ENCODE measurements at regions not wholly inside any gene's neighbourhood (a gene's known extent, or its start where the extent isn't known, plus 50 kb on each side); places are given as distances from the start of the nearest gene placed in this dataset.
"Not testable (repeated sequence)": the region's sequence is repeated elsewhere in the genome, so short reads cannot be mapped to it uniquely, and the experiment has no call there.

DNA sequence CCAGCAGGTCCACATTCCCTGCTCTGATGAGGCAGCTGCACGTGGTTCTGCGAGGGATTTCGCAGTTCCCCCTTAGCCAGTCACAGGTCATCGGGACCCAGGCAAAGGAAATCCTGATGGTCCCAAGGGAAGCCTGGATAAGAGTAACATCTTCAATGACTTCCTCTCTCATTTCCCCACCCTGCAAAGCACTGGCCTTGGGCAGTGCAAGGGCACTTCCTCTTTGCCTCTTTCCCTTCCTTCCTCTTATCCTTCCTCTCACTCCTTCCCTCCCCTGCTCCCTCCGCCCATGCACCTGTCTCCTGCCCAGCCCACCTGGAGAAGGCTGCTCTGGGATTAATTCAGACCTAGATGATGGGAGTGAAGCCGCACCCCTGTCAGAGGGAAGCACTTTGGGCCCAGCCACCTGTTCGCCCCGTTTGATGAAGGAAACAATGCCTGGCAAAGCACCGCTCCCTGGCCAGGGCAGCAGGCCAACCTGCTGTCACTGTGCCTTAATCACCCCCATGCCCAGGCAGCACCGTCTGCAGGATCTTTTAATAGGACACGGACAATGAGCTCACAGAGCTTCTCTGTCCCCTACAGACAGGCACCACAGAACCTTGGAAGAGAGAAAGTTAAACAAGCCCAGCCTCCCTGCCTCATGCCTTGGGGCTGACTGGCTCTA is 113.5 kb upstream of the PABPC3 start:
- no peak for TF ChIP-seq POLR2A (IDR thresholded peaks at IDR 0.05; ENCODE audit: low read depth, low read length)
- no peak for TF ChIP-seq POLR2AphosphoS5 (IDR thresholded peaks at IDR 0.05; ENCODE audit: low read depth, low read length)
- no peak for TF ChIP-seq TAF1 (IDR thresholded peaks at IDR 0.05; ENCODE audit: borderline replicate concordance, low read depth, low read length)
- DNase-seq (ENCODE audit: insufficient read length) (no peak), FAIRE-seq (no peak)

GRCh38 chr13:24983094-24983493 is 112.8 kb upstream of the PABPC3 start:
- no peak for DNase-seq (ENCODE audit: insufficient read length)
- no peak for FAIRE-seq

DNA sequence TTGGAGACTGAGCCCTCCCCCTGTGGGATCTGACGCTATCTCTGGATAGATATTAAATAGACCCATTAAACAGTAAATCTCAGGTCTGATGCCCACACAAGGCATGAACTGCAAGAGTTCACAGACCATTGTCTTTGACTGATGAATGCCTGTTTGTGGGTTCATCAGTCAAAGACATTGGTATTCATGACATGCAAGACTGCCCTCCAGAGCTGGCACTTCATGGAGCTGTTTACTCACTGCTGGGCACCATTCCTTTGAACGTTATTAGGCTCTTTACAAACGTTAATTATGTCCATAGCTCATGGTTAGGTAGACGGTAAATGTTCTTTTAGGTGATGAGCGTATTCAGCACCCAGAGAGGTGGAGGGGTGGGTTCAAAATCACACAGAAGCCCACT is 111.8 kb upstream of the PABPC3 start:
- FAIRE-seq: no peak
- DNase-seq (ENCODE audit: insufficient read length): no peak
- TF ChIP-seq POLR2AphosphoS5 (IDR thresholded peaks at IDR 0.05; ENCODE audit: low read depth, low read length): no peak
- no peak for TF ChIP-seq TAF1 (IDR thresholded peaks at IDR 0.05; ENCODE audit: borderline replicate concordance, low read depth, low read length)
- TF ChIP-seq POLR2A (IDR thresholded peaks at IDR 0.05; ENCODE audit: low read depth, low read length): no peak

More at GRCh38 chr13:24983094-24983493, 112.8 kb upstream of the PABPC3 start:
- no peak for TF ChIP-seq POLR2A (IDR thresholded peaks at IDR 0.05; ENCODE audit: low read depth, low read length)
- TF ChIP-seq POLR2AphosphoS5 (IDR thresholded peaks at IDR 0.05; ENCODE audit: low read depth, low read length): no peak
- no peak for TF ChIP-seq TAF1 (IDR thresholded peaks at IDR 0.05; ENCODE audit: borderline replicate concordance, low read depth, low read length)

DNA sequence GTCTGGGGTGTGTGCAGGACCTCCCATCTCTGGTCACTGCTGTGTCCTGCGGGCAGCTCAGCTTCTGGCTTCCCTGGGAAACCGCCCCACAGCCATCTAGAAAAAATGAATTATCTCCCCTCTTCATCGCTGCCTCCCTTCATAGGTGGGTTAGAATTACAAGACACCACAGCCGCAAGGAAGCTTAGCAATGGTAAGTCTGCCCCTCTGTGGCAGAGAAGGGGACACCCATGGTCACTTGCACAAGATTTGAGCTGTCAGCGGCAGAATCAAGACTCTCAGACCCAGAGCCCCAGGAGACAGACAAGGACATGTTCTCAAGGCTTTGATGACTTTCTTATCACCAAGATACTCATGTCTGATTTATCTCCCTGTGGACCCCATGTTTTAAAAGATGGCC is 110.8 kb upstream of the PABPC3 start:
- TF ChIP-seq TAF1 (IDR thresholded peaks at IDR 0.05; ENCODE audit: borderline replicate concordance, low read depth, low read length): no peak
- TF ChIP-seq POLR2AphosphoS5 (IDR thresholded peaks at IDR 0.05; ENCODE audit: low read depth, low read length): no peak
- TF ChIP-seq POLR2A (IDR thresholded peaks at IDR 0.05; ENCODE audit: low read depth, low read length): no peak
- DNase-seq (ENCODE audit: insufficient read length): no peak
- FAIRE-seq: no peak

DNA sequence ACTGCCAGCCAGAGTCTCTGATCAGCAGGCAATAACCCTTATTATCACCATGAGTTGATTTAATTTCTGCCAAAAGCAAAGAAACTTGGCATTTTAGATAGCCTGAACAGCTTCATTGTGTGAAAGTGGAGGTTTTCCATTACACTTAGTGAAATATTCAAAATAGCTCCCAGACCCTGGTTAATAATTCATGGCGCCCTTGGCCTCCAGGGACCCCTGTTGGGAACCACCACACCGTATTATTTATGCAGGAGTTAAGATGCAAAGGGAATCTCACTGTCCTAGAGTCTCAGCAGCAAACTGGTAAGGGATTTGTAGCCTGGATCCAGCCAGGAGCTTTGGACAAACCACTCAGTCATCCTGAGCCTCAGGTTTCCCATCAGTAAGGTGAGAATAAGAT is 110.0 kb upstream of the PABPC3 start:
- FAIRE-seq (no peak), DNase-seq (ENCODE audit: insufficient read length) (no peak)
- TF ChIP-seq POLR2A (IDR thresholded peaks at IDR 0.05; ENCODE audit: low read depth, low read length) (no peak), TAF1 (IDR thresholded peaks at IDR 0.05; ENCODE audit: borderline replicate concordance, low read depth, low read length) (no peak), POLR2AphosphoS5 (IDR thresholded peaks at IDR 0.05; ENCODE audit: low read depth, low read length) (no peak)

- TF ChIP-seq POLR2AphosphoS5 (IDR thresholded peaks at IDR 0.05; ENCODE audit: low read depth, low read length) (no peak), POLR2A (IDR thresholded peaks at IDR 0.05; ENCODE audit: low read depth, low read length) (no peak), TAF1 (IDR thresholded peaks at IDR 0.05; ENCODE audit: borderline replicate concordance, low read depth, low read length) (no peak)
- no peak for DNase-seq (ENCODE audit: insufficient read length)
- FAIRE-seq: no peak
Measured at GRCh38 chr13:24986826-24987225, 109.1 kb upstream of the PABPC3 start.

GRCh38 chr13:24989959-24990358 is 106.0 kb upstream of the PABPC3 start:
- FAIRE-seq; DNase-seq (ENCODE audit: insufficient read length): not testable (repeated sequence)

DNA sequence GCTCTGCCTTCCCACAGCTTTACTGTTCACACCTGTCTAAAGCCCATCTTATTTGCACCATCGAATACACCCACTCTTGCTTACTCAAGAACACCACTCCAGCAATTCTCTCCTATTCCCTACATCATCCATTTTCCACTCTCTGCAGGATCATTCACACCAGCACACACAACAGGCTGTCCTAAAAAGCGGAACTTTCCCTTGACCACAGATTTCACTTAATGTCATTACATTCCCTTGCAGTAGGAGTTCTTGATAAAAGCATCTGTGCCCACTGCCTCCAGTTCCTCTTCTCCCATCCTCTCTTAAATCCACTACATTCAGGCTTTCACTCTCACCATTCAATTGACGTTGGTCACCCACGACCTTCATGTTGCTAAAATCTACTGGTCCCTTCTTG is 103.0 kb upstream of the PABPC3 start:
- FAIRE-seq; DNase-seq (ENCODE audit: insufficient read length): not testable (repeated sequence)

- peak; percentile 80 for FAIRE-seq
Measured at GRCh38 chr13:24995225-24995804, 100.6 kb upstream of the PABPC3 start.

GRCh38 chr13:24997367-24997967 is 98.5 kb upstream of the PABPC3 start:
- DNase-seq (ENCODE audit: insufficient read length): no peak
- TF ChIP-seq POLR2AphosphoS5 (IDR thresholded peaks at IDR 0.05; ENCODE audit: low read depth, low read length): no peak
- TF ChIP-seq TAF1 (IDR thresholded peaks at IDR 0.05; ENCODE audit: borderline replicate concordance, low read depth, low read length): no peak
- no peak for TF ChIP-seq POLR2A (IDR thresholded peaks at IDR 0.05; ENCODE audit: low read depth, low read length)
- FAIRE-seq: peak; percentile 82

More at GRCh38 chr13:24995225-24995804, 100.6 kb upstream of the PABPC3 start:
- peak; percentile 39 for DNase-seq (ENCODE audit: insufficient read length)
- TF ChIP-seq POLR2A (IDR thresholded peaks at IDR 0.05; ENCODE audit: low read depth, low read length) (no peak), POLR2AphosphoS5 (IDR thresholded peaks at IDR 0.05; ENCODE audit: low read depth, low read length) (no peak), TAF1 (IDR thresholded peaks at IDR 0.05; ENCODE audit: borderline replicate concordance, low read depth, low read length) (no peak)

GRCh38 chr13:24998433-24998832 is 97.5 kb upstream of the PABPC3 start:
- FAIRE-seq (no peak), DNase-seq (ENCODE audit: insufficient read length) (no peak)
- TF ChIP-seq POLR2AphosphoS5 (IDR thresholded peaks at IDR 0.05; ENCODE audit: low read depth, low read length): no peak

GRCh38 chr13:25001476-25002206 is 94.3 kb upstream of the PABPC3 start:
- DNase-seq (ENCODE audit: insufficient read length): no peak
- FAIRE-seq: no peak
- no peak for TF ChIP-seq POLR2AphosphoS5 (IDR thresholded peaks at IDR 0.05; ENCODE audit: low read depth, low read length)
- no peak for TF ChIP-seq TAF1 (IDR thresholded peaks at IDR 0.05; ENCODE audit: borderline replicate concordance, low read depth, low read length)
- TF ChIP-seq POLR2A (IDR thresholded peaks at IDR 0.05; ENCODE audit: low read depth, low read length): no peak

DNA sequence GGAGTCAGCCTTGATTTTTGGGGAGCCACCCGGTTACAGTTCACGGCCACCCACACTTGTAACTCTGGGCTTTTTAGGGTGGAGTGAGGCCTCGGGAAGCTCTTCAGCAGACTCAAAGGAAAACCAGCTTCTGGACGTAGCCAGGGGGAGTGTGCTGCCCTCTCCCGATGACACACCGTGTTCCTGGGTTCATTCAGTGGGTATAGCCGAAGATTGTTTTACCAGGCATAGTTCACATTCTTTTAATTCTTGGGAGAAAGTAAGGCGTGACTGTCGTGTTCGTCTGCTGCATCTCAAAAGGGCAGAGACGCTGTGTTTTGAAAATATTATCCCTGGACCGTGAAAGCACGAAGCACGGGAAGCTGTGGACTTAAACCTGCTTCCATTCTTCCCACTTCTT is 93.6 kb upstream of the PABPC3 start:
- FAIRE-seq; DNase-seq (ENCODE audit: insufficient read length): not testable (repeated sequence)

- peak; percentile 62 for FAIRE-seq
- DNase-seq (ENCODE audit: insufficient read length): not testable (repeated sequence)
Measured at GRCh38 chr13:25004489-25004888, 91.4 kb upstream of the PABPC3 start.

DNA sequence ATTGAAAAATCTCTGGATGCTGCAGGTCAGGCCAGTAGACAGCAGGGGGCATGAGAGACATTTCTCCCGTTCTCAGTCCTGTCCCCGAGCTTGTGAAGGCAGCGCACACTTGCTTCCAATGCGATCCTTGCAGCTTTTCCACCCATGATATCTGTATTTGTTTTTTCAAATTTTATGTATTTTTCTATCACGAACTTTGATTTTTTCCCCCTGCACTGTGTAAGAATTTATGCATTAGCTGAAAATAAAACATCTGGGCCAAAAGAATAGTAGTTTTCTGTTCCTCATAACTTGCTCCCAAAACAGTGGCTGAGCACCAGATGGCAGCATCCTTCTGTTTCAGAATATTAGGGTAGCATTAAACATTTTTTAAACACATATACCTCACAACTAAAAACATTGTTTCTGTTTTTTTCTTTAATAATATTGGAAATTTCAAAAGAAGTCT is 90.9 kb upstream of the PABPC3 start:
- FAIRE-seq: not testable (repeated sequence)

GRCh38 chr13:25007389-25007788 is 88.5 kb upstream of the PABPC3 start:
- not testable (repeated sequence) for DNase-seq (ENCODE audit: insufficient read length); FAIRE-seq

More for the DNA sequence above, 90.9 kb upstream of the PABPC3 start:
- DNase-seq (ENCODE audit: insufficient read length): not testable (repeated sequence)

Data from GM12892 (cell line).